ENCODE measurements at regions not wholly inside any gene's neighbourhood (a gene's known extent, or its start where the extent isn't known, plus 50 kb on each side); places are given as distances from the start of the nearest gene placed in this dataset.

- DNase-seq (ENCODE audit: low spot score in 2 of 2) = no peak
- peaks cover 3% of the 10 kb centered on the region for H3K36me3 Mint-ChIP-seq (ENCODE audit: insufficient read depth)
- no peaks in the 10 kb centered on the region for H3K27me3 Mint-ChIP-seq
- H3K9me3 Mint-ChIP-seq = no peaks in the 10 kb centered on the region
- no peak overlapping the region for H3K27ac Mint-ChIP-seq (ENCODE audit: low read depth)
- ATAC-seq (replicated peaks; ENCODE audit: extremely low read depth, poor library complexity, severe bottlenecking) = no peak
- peaks cover under 1% of the 10 kb centered on the region for H3K4me1 Mint-ChIP-seq
- H3K4me3 Mint-ChIP-seq = no peak overlapping the region
Measured at GRCh38 chr2:144136297-144137010, 383.5 kb downstream of the ZEB2 start.

GRCh38 chr2:144133936-144134665 lies 385.8 kb downstream of the ZEB2 start:
- peaks cover 3% of the 10 kb centered on the region for H3K36me3 Mint-ChIP-seq (ENCODE audit: insufficient read depth)
- no peak overlapping the region for H3K4me3 Mint-ChIP-seq
- no peak overlapping the region for H3K27ac Mint-ChIP-seq (ENCODE audit: low read depth)

GRCh38 chr2:144132357-144132756 lies 387.6 kb downstream of the ZEB2 start:
- Mint-ChIP-seq H3K4me1 (peaks cover 6% of the 10 kb centered on the region), H3K9me3 (no peaks in the 10 kb centered on the region), H3K4me3 (no peak overlapping the region), H3K27ac (ENCODE audit: low read depth) (no peak overlapping the region), H3K36me3 (ENCODE audit: insufficient read depth) (peaks cover 2% of the 10 kb centered on the region), H3K27me3 (no peaks in the 10 kb centered on the region)
- no peak for ATAC-seq (replicated peaks; ENCODE audit: extremely low read depth, poor library complexity, severe bottlenecking)
- DNase-seq (ENCODE audit: low spot score in 2 of 2) = no peak

More at GRCh38 chr2:144133936-144134665, 385.8 kb downstream of the ZEB2 start:
- DNase-seq (ENCODE audit: low spot score in 2 of 2) = no peak
- Mint-ChIP-seq H3K4me1 (peaks cover 6% of the 10 kb centered on the region), H3K27me3 (no peaks in the 10 kb centered on the region), H3K9me3 (no peaks in the 10 kb centered on the region)
- no peak for ATAC-seq (replicated peaks; ENCODE audit: extremely low read depth, poor library complexity, severe bottlenecking)

GRCh38 chr2:144131042-144131441 lies 388.9 kb downstream of the ZEB2 start:
- Mint-ChIP-seq H3K36me3 (ENCODE audit: insufficient read depth) (peaks cover 2% of the 10 kb centered on the region), H3K4me3 (no peak overlapping the region), H3K4me1 (peaks cover 6% of the 10 kb centered on the region), H3K9me3 (no peaks in the 10 kb centered on the region), H3K27ac (ENCODE audit: low read depth) (no peak overlapping the region), H3K27me3 (no peaks in the 10 kb centered on the region)
- DNase-seq (ENCODE audit: low spot score in 2 of 2) (no peak), ATAC-seq (replicated peaks; ENCODE audit: extremely low read depth, poor library complexity, severe bottlenecking) (no peak)

GRCh38 chr2:144130551-144130950 lies 389.4 kb downstream of the ZEB2 start:
- Mint-ChIP-seq H3K36me3 (ENCODE audit: insufficient read depth) (peaks cover 2% of the 10 kb centered on the region), H3K4me1 (peaks cover 6% of the 10 kb centered on the region), H3K4me3 (no peak overlapping the region), H3K27me3 (no peaks in the 10 kb centered on the region), H3K9me3 (no peaks in the 10 kb centered on the region), H3K27ac (ENCODE audit: low read depth) (no peak overlapping the region)
- DNase-seq (ENCODE audit: low spot score in 2 of 2) (no peak), ATAC-seq (replicated peaks; ENCODE audit: extremely low read depth, poor library complexity, severe bottlenecking) (no peak)

- no peaks in the 10 kb centered on the region for H3K9me3 Mint-ChIP-seq
- no peak overlapping the region for H3K4me3 Mint-ChIP-seq
- H3K36me3 Mint-ChIP-seq (ENCODE audit: insufficient read depth) = peaks cover 3% of the 10 kb centered on the region
- no peak for DNase-seq (ENCODE audit: low spot score in 2 of 2)
- H3K27me3 Mint-ChIP-seq = no peaks in the 10 kb centered on the region
- no peak for ATAC-seq (replicated peaks; ENCODE audit: extremely low read depth, poor library complexity, severe bottlenecking)
- peaks cover 6% of the 10 kb centered on the region for H3K4me1 Mint-ChIP-seq
- no peak overlapping the region for H3K27ac Mint-ChIP-seq (ENCODE audit: low read depth)
Measured at GRCh38 chr2:144128130-144128746, 391.7 kb downstream of the ZEB2 start.

GRCh38 chr2:144127693-144128092 lies 392.2 kb downstream of the ZEB2 start:
- no peak for ATAC-seq (replicated peaks; ENCODE audit: extremely low read depth, poor library complexity, severe bottlenecking)
- H3K4me1 Mint-ChIP-seq = peaks cover 6% of the 10 kb centered on the region
- H3K27ac Mint-ChIP-seq (ENCODE audit: low read depth) = no peak overlapping the region
- H3K9me3 Mint-ChIP-seq = no peaks in the 10 kb centered on the region
- H3K36me3 Mint-ChIP-seq (ENCODE audit: insufficient read depth) = peaks cover 3% of the 10 kb centered on the region
- H3K27me3 Mint-ChIP-seq = no peaks in the 10 kb centered on the region
- DNase-seq (ENCODE audit: low spot score in 2 of 2) = no peak
- no peak overlapping the region for H3K4me3 Mint-ChIP-seq

GRCh38 chr2:144126302-144126701 lies 393.6 kb downstream of the ZEB2 start:
- H3K27ac Mint-ChIP-seq (ENCODE audit: low read depth) = no peak overlapping the region
- peaks cover 4% of the 10 kb centered on the region for H3K4me1 Mint-ChIP-seq
- peaks cover 4% of the 10 kb centered on the region for H3K36me3 Mint-ChIP-seq (ENCODE audit: insufficient read depth)
- DNase-seq (ENCODE audit: low spot score in 2 of 2) (no peak), ATAC-seq (replicated peaks; ENCODE audit: extremely low read depth, poor library complexity, severe bottlenecking) (no peak)
- no peak overlapping the region for H3K4me3 Mint-ChIP-seq
- no peaks in the 10 kb centered on the region for H3K9me3 Mint-ChIP-seq
- H3K27me3 Mint-ChIP-seq = no peaks in the 10 kb centered on the region

- Mint-ChIP-seq H3K27me3 (no peaks in the 10 kb centered on the region), H3K4me3 (no peak overlapping the region), H3K27ac (ENCODE audit: low read depth) (no peak overlapping the region), H3K9me3 (no peaks in the 10 kb centered on the region), H3K4me1 (no peaks in the 10 kb centered on the region), H3K36me3 (ENCODE audit: insufficient read depth) (peaks cover 4% of the 10 kb centered on the region)
- ATAC-seq (replicated peaks; ENCODE audit: extremely low read depth, poor library complexity, severe bottlenecking) (no peak), DNase-seq (ENCODE audit: low spot score in 2 of 2) (no peak)
Measured at GRCh38 chr2:144125751-144126150, 394.2 kb downstream of the ZEB2 start.

GRCh38 chr2:144124882-144125281 lies 395.0 kb downstream of the ZEB2 start:
- Mint-ChIP-seq H3K9me3 (no peaks in the 10 kb centered on the region), H3K36me3 (ENCODE audit: insufficient read depth) (peaks cover 4% of the 10 kb centered on the region), H3K27me3 (no peaks in the 10 kb centered on the region), H3K4me1 (no peaks in the 10 kb centered on the region), H3K27ac (ENCODE audit: low read depth) (no peak overlapping the region), H3K4me3 (no peak overlapping the region)
- no peak for DNase-seq (ENCODE audit: low spot score in 2 of 2)
- ATAC-seq (replicated peaks; ENCODE audit: extremely low read depth, poor library complexity, severe bottlenecking) = no peak

- Mint-ChIP-seq H3K4me1 (no peaks in the 10 kb centered on the region), H3K9me3 (no peaks in the 10 kb centered on the region), H3K27me3 (no peaks in the 10 kb centered on the region), H3K4me3 (no peak overlapping the region), H3K27ac (ENCODE audit: low read depth) (no peak overlapping the region), H3K36me3 (ENCODE audit: insufficient read depth) (peaks cover 4% of the 10 kb centered on the region)
- no peak for ATAC-seq (replicated peaks; ENCODE audit: extremely low read depth, poor library complexity, severe bottlenecking)
- no peak for DNase-seq (ENCODE audit: low spot score in 2 of 2)
Measured at GRCh38 chr2:144120487-144120886, 399.4 kb downstream of the ZEB2 start.

- ATAC-seq (replicated peaks; ENCODE audit: extremely low read depth, poor library complexity, severe bottlenecking) (no peak), DNase-seq (ENCODE audit: low spot score in 2 of 2) (no peak)
- Mint-ChIP-seq H3K4me1 (no peaks in the 10 kb centered on the region), H3K27ac (ENCODE audit: low read depth) (no peak overlapping the region), H3K36me3 (ENCODE audit: insufficient read depth) (peaks cover 4% of the 10 kb centered on the region), H3K9me3 (no peaks in the 10 kb centered on the region), H3K4me3 (no peak overlapping the region), H3K27me3 (no peaks in the 10 kb centered on the region)
Measured at GRCh38 chr2:144117086-144117485, 402.8 kb downstream of the ZEB2 start.
